ENCODE measurements at regions not wholly inside any gene's neighbourhood (a gene's known extent, or its start where the extent isn't known, plus 50 kb on each side); places are given as distances from the start of the nearest gene placed in this dataset.

GRCh38 chr14:95466506-95466905 is 49.9 kb downstream of the SYNE3 start:
- TF ChIP-seq CTCF (IDR thresholded peaks at IDR 0.05 in 2 of 3, conservative IDR thresholded peaks at IDR 0.05 in 1 of 3; ENCODE audit: borderline replicate concordance in 1 of 3, insufficient read depth in 1 of 3, low read depth in 2 of 3, low read length in 2 of 3): no peak
- no peak for TF ChIP-seq TCF7L2 (IDR thresholded peaks at IDR 0.05; ENCODE audit: borderline replicate concordance, extremely low read depth, insufficient read depth, insufficient read length)
- no peak for TF ChIP-seq RAD21 (IDR thresholded peaks at IDR 0.05; ENCODE audit: low read depth)
- no peak for TF ChIP-seq ZNF274 (IDR thresholded peaks at IDR 0.05; ENCODE audit: low read depth, low read length)
- TF ChIP-seq EZH2 (IDR thresholded peaks at IDR 0.05): no peak
- TF ChIP-seq POLR2A (IDR thresholded peaks at IDR 0.05; ENCODE audit: borderline replicate concordance, extremely low read depth, insufficient read depth, insufficient read length): no peak
- TF ChIP-seq JUND (IDR thresholded peaks at IDR 0.05): no peak
- TF ChIP-seq ZBTB33 (IDR thresholded peaks at IDR 0.05; ENCODE audit: extremely low read depth, insufficient replicate concordance, low read length): no peak

All from HCT116 (cell line).